GM19240 (cell line): ENCODE measurements at regions not wholly inside any gene's neighbourhood (a gene's known extent, or its start where the extent isn't known, plus 50 kb on each side); places are given as distances from the start of the nearest gene placed in this dataset.

Experiments used
- DNase-seq: peaks from one replicate; pipeline ENCODE4 v3.0.0; 2011; ENCODE audit warnings: low spot score; ENCODE audit not compliant: insufficient read length

DNA sequence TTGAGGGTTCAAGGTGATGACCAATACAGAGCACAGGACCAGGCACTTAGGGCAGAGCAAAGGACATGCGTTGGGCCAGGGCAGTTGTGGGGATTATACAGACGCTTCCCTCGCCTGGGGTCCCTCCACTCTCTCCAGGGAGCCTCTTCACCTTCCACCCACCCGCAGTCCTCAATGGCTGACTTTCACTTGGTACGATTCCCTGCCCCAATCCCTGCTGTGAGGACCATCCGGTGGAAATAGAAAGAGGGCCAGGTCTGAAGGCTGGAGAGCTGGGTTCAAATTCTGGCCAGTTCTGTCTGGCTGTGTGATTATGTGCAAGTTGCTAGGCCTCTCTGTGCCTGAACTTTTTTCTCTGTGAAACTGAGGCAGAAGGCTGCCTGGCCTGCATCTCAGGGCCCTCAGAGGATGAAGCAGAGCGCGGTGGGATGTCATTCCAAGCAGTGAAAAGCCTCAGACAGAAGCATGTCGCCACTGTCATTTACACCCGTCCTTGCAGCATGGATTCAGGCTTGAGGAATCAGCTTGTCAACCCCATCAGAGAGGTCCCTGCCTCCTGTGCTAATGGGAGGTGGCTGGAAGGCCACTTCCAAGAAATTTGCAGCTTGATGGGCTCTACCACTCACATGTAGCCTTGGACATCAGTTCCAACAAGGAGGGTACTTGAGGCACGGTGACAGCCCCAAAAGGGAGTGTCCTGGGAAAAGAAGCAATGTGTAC lies 206.6 kb upstream of the IER5L start:
- no peak for DNase-seq

DNA sequence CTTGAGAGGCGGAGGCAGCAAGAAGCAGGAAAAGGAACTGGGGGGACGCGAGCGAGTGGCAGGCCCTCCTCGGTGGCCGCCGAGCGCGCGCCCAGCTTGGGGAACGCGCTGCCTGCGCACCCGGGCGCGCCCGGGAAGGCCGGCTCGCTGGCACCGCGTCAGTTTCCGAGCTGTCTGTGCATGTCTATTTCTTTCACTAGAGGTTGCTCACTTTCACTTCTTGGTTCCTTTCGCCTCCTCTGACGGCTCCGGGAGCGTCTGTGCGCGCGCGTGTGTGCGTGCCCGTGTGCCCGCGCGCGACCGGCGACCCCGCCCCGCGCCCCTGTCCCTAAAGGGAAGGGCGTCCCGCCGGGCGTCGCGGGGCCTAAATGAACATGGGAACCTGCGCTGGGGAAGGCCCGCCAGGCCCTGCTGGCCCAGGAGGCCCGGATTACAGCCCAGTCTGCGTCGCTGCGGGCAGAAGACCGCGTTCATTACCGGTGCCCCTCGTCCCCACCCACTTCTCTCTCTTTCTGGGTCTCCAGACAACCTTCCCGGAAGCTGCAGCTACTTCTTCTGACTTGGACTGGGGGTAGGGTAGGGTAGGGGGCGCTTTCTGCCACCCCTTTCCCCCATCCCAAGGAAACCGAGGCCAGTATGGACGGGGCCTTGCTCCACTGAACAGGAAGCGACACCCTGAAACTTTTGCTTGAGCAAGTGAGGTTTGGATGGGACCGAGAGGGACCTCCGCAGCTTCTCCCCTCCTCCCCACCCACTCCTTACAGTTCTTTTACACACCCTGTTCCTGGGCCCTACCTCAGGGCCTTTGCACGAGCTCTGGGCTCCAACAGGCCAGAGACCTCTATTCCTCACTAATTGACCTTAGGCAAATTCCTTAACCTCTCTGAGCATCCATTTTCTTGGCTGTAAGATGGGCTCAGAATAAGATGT lies 205.8 kb upstream of the IER5L start:
- peak; percentile 72 for DNase-seq

DNA sequence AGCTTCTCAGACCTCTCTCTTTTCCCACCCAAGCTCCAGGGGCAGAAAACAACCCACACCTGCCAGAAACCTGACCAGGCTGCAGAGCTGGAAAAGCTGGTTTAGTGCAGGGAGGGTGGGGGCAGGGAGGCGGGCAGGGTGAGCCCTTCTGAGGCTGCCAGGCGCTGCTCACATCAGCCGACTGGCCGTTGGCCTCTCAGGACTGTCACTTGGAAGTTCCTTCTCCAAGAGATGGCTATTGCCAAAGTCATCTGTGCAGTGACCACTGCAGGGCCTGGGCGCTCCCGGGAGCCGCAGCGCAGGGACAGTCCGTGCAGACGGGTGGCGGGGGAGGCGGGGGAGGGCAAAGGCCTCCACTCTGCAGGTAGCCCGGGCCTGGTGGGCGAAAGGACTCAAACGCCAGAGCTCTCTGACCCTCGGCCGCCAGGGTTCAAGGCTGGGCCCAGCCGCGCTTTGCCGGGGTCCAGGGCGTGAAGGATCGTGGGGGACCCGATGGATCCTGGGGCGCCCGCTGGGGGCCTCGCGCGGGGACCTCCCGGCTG lies 205.0 kb upstream of the IER5L start:
- DNase-seq = no peak

DNA sequence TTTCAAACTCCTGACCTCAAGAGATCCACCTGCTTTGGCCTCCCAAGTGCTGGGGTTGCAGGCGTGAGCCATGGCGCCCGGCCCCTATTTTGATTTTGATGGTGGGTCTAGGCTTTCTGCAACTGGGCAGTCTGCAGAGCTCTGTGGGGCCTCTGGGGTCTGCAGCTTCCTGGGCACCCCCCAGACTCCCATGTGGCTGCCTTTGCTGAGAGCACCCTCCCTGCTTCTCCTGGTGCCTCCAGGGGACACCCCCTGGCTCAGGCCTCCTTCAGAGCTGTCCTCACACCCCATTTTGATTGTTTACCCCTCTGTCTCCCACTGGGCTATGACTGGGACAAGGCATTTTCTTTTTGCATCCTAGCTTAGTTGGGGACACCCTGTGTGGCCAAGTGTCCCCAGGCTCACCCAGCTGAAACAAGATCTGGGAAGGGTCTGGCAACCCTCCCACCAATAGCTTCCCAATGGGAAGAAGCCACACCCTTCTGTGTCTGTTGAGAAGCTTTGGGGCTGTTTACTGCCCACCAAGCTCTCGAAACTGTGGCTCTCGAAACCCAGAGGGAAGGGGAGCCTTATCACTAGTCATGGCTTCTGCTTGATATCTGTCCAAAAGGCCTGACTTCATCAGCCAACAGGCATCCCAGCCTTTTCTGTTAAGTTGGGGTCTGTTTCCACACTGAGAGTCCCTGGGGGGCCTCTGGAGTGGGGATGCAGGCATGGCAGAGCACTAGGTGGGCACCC lies 204.4 kb upstream of the IER5L start:
- no peak for DNase-seq

DNA sequence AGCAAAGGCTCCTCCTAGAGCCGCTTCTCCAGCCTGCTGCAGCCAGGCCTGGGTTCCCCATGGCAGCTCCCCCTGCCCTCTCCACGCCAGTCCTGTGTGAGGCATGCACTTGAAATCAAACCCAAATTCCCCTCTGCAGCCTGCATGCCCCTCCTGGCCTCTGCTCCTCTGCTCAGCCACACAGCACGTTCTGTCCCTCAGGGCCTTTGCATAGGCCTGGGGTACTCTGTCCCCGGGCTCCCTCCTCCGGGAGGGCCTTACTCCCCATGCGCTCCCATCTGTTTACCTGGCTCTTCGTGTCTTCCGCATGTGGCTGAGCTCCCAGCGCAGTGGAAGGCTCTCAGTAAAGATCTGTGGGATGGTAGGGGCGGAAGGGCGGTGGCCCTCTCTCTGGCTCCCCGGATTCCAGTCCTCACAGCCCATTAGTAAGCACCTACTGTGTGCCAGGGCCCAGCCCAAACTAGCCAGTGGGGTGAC lies 203.5 kb upstream of the IER5L start:
- no peak for DNase-seq

DNA sequence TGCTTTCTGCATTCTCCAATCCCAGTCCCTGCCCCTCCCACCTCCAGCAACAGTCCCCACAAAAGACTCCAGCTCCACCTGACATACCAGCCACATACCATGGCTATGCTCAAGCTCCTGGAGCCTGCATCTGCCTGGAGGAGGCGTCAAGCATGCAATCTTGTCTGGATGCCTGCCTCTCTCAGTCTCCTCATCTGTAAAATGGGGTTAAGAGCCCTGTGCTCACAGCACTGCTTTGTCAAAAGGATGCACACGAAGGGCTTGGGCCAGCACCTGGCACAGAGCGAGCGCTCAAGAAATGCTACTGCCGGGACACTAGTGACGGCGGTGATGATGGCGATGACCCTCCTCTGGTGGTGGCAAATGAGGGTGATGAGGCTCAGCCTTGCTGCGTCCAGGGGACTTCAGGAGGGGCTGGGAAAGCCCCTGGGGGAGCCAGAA lies 202.9 kb upstream of the IER5L start:
- DNase-seq = no peak

DNA sequence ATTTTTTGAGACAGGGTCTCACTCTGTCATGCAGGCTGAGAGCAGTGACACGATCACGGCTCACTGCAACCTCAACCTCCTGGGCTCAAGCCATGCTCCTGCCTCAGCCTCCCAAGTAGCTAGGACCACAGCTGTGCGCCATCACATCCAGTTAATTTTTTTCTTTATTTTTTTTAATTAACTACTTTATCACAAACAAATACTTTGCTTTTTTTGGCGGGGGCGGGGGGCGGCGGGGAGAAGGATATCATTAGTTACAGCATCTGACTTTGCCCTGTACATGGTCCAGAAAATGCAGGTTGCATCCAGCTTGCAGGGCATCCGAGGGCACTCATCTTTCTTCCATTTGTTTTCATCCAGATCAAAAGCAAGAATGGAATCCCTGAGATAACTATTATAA lies 201.8 kb upstream of the IER5L start:
- no peak for DNase-seq

DNA sequence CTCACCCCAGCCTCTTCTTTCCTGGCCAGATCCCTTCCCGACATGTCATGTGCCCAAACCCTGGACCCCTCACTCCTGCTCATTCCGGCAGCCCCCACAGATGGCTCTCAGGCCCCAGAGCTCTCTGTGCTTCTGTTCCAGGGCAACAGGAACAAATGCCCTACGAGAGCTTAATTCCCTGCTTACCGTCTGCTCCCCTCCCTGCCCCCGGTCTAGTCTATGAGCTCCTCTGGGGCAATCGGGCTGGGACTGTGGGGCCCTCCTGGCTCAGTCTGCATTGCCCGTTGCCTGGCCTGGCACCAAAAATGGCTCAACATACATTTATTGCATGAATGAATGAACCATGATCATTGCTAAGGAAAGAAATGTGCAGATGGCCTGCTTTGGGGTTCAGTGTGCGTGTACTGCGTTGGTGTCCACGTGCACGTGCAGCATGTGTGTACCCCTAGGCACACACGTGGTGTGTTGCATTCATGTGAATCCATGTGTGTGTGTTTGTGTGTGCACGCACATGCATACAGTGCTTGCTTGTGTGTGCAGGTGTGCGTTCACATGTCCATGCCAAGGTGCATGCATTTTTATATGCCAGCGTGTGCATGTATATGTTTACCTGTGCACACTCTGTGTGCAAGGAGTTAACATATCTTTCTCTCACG lies 201.2 kb upstream of the IER5L start:
- no peak for DNase-seq

DNA sequence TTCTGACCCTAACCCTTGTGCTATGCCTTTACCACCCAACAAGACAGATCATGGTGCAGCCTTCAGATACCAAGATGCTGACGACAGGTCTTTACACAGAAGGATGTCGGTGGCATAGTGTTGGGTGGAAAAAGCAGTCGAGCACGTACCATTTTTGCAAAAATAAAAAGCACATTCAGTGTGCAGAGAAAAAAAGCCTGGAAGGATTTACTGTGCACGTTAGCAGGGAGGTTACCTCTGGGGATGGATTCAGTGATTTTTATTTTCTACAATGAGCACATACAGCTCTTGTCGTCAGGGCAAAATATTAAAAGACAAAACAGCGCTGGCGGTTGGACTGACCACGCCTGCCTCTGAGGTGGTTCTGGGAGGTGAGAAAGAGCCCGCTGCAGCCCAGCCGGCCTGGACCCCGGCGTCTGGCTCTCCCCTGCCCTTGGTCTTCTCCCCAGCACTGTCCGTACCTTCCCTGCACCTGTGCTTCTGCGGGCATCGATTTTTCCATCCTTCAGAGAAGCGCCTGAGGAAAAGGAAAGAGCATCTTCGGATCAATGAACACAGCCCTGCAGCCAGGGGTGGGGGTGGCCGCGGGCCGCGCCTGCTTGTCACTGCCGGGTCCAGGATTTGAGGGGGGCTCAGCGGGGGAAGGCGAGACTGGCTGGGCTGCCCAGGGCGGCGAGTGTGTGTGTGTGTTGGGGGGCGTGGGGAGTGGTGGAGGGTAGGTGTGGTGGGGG lies 200.0 kb upstream of the IER5L start:
- DNase-seq = no peak

DNA sequence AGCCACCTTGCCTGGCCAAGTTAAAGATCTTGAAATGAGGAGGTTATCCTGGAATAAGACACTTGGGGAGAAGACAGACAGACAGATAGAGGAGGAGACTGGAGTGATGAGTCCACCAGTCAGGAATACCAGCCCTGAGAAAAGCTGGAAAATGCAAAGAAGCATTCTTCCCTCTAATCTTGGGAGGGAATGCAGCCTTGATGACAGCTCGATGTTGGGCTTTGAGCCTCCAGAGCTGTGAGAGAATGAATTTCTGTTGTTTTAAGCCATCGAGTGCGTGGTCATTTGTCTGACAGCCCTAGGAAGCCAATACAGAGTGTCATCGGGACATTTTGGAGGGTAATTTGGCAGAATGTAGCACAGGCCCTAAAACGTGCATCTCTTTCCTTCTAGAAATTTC lies 199.1 kb upstream of the IER5L start:
- no peak for DNase-seq

DNA sequence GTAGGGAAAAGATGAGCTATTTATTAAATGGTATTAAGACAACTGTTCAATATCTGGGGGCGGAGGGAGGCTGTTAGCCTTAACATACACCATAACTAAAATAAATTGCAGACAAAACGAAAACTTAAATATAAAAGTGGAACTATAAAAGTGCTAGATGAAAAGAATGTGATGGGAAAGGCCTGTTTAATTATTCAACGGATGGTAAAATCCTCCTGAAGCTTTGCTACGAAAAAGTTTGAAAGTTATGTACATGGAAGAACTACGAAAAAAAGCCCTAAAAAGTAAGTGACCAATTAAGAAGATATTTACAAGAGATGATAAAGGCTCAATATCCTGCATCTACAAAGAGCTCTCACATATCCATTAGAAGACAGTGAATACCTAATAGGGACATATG lies 197.8 kb upstream of the IER5L start:
- no peak for DNase-seq

DNA sequence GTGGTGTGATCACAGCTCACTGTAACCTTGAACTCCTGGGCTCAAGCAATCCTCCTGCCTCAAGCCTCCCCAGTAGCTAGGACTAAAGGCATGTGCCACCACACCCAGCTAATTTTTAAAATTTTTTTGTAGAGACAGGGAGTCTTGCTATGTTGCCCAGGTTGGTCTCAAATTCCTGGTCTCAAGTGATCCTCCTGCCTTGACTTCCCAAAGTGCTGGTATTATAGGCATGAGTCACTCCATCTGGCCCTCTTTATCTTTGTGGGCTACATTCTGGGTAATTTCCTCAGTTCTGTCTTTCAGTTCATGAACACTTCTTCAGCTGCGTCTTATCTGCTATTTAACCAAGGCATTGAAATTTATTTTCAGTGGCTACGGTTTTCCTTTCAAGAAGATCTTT lies 196.6 kb upstream of the IER5L start:
- DNase-seq = no peak

DNA sequence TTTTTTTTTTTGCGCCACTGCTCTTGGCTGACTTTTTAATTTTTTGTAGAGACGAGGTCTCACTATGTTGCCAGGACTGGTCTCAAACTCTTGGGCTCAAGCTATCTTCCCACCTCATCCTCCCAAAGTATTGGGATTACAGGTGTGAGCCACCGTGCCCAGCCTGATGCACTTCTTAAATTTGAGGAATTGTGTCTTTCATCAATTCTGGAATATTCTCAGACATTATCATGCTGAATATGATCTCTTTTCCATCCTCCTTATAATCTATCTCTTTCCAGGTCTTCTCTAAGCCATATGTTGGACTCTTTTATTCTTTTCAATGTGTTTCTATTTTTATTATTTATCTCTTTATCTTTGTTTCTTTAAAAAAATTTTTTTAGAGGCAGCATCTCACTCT lies 196.2 kb upstream of the IER5L start:
- DNase-seq = no peak

DNA sequence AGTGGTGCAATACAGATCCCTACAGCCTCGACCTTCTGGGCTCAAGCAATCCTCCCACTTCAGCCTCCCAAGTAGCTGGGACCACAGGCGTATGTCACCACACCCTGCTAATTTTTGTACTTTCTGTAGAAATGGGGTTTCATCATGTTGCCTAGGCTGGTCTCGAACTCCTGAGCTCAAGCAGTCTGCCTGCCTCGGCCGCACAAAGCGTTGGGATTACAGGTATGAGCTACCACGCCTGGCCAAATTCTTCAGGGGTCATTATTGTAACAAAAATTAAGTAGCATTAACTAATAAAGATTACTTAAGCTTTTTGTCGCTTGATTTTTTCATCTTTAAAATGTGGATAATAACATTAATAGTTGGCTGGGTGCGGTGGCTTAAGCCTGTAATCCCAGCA lies 195.3 kb upstream of the IER5L start:
- no peak for DNase-seq

DNA sequence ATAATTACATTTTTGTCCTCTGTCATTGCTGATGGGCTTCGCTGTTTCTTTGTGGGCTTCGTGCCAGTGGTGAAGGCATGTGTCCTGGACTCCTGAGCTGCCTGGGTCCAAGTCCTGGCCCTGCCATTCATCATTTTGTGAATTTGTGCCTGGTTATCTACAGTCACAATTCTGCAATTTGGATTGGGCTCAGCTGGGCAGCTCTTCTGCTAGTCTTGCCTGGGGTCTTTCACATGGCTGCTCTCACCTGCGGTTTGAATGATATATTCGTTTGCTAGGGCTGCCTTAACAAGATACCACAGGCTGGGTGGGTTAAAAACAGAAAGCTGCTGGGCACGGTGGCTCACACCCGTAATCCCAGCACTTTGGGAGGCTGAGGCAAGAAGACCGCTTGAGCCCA lies 192.7 kb upstream of the IER5L start:
- DNase-seq = no peak

DNA sequence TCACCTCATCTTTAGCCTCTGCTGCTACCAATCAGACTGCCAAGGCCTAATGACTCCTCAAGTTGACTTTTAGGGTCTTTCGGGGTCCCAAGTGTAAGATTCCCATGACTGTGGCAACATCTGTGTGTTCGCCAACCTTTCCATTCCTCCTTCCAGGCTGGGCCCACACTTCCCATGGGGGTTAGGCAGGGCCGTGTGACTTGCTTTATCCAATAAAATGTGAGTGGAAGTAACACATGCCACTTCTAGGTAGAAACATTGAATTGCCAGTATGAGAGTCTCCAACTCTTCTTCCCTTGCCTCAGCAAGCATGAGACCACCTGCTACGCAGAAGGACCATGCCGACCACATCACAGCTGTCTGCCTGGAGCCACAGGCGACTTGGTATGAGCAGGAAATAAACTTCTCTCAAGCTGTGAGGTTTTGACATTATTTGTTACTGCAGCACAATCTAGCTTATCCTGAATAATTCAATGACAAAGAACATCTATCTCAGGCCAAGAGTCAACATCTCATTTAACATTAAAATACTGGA lies 190.4 kb upstream of the IER5L start:
- no peak for DNase-seq

DNA sequence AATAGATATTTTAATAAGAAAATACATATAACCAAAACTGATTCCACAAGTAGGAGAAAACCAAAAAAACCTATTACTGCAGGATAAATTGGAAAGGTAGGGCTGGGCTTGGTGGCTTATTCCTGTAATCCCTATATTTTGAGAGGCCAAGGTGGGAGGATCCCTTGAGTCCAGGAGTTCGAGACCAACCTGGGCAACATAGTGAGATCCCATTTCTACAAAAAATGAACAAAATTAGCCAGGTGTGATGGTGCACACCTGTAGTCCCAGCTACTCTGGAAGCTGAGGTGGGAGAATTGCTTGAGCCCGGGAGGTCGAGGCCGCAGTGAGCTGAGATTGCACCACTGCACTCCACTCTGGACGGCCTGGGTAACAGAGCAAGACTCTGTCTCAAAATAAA lies 189.2 kb upstream of the IER5L start:
- DNase-seq = no peak

DNA sequence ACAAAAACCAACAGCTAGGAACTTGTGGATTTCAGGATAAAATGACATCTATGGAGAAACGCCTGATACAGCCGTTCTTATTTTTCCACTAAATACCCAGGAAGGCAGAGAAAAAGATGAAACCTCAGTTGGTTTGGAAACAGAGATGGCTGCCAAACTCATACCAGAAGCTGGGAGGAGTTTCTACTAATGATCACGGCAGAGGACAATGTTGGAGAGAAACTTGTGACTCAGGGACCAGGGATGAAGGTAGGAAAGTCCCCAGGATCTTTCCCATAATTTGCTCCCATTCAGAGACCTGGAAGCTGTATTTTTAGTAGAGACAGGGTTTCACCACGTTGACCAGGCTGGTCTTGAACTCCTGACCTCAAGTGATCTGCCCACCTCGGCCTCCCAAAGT lies 187.1 kb upstream of the IER5L start:
- no peak for DNase-seq

DNA sequence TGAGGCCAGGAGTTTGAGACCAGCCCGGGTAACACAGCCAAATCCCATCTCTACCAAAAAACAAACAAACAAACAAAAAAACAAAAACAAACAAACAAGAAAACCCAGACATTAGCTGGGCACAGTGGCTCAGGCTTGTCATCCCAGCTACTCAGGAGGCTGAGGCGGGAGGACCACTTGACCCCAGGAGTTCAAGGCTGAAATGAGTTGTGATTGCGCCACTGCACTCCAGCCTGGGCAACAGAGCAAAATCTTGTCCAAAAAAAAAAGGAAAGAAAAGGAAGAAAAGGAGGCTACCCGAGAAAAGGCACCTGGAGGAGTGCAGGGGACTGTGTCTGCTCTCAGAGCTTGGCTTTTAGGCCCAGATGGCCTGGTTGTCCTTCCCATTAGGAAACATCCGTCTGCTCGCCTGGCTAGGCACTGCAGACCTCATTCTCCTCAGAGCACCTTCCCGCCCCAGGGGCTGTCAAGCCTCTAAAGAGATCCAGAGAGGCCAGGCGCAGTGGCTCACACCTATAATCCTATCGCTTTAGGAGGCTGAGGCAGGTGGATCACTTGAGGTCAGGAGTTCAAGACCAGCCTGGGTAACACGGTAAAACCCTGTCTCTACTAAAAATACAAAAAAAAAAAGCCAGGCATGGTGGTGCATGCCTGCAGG lies 185.3 kb upstream of the IER5L start:
- no peak for DNase-seq
